HCT116 (cell line): ENCODE measurements at regions not wholly inside any gene's neighbourhood (a gene's known extent, or its start where the extent isn't known, plus 50 kb on each side); places are given as distances from the start of the nearest gene placed in this dataset.

Experiments
- ATAC-seq: fragments of 200-7000 bp; cut with Tn5 transposase; 2 replicates; pipeline ENCODE4 v1.9.1; 2020; ENCODE audit warnings: mild to moderate bottlenecking, moderate library complexity
- BruUV-seq: library from RNA; stranded (reverse); fragments of 400-500 nt; replicated peaks from 2 replicates; lab custom pipeline; 2021; lab: Mats Ljungman, UMichigan
- CTCF ChIA-PET: fragments of 300-600 bp; sonication (Branson Sonifier 250); formaldehyde crosslinking; loops from one replicate; lab custom pipeline; 2021; ENCODE audit warnings: antibody characterized with exemption; lab: Charles Lee
- POLR2A ChIA-PET: fragments of 300-600, 350-600 bp; sonication (Branson Sonifier 250); formaldehyde crosslinking; loops from one replicate; lab custom pipeline; 2021; ENCODE audit warnings: antibody characterized with exemption; lab: Charles Lee
- RAD21 ChIA-PET, 2 experiments: fragments of 300-600 bp; sonication (Branson Sonifier 250); formaldehyde crosslinking; loops; one replicate each; lab custom pipeline; 2023; ENCODE audit warnings: low total read pairs in 2 of 2; ENCODE audit not compliant: uncharacterized antibody in 2 of 2, unreplicated experiment in 2 of 2, low non-redundant PET in 1 of 2; lab: Charles Lee
- DNase-seq: peaks from one replicate; pipeline ENCODE4 v3.0.0-alpha.2; 2010; ENCODE audit warnings: low read depth, low spot score
- H2AFZ ChIP-seq: fragments of 200-600 bp; shearing (Covaris generic), sonication (generic); 2 replicates; pipeline ENCODE4 v1.6.1; 2017; ENCODE audit warnings: low read depth, mixed run types, mixed read lengths, antibody characterized with exemption, low read length; ENCODE audit not compliant: poor library complexity, severe bottlenecking
- H3K27ac ChIP-seq: 2 replicates; pipeline ENCODE4 v1.5.1; 2012; ENCODE audit warnings: low read depth, low read length
- H3K27me3 ChIP-seq: fragments of 200-600 bp; sonication (generic); 2 replicates; pipeline ENCODE4 v1.6.1; 2016; ENCODE audit warnings: mixed run types, low read length, mixed read lengths; ENCODE audit not compliant: insufficient read depth
- H3K36me3 ChIP-seq, 2 experiments: fragments of 200-500 bp in 1 of 2; fragments of 200-600 bp in 1 of 2; sonication (Bioruptor generic) in 1 of 2; sonication (generic) in 1 of 2; 2 replicates each; pipeline versions ENCODE4 v1.5.1 to v1.6.1; 2014 to 2016; ENCODE audit warnings: low read length in 2 of 2, inconsistent platforms in 1 of 2, mixed read lengths in 1 of 2, mixed run types in 1 of 2; ENCODE audit not compliant: insufficient read depth in 2 of 2, control insufficient read depth in 1 of 2
- H3K4me1 ChIP-seq, 2 experiments: fragments of 200-600 bp in 1 of 2; sonication (generic) in 1 of 2; 2 replicates each; pipeline versions ENCODE4 v1.5.1 to v1.6.1; 2012 to 2017; ENCODE audit warnings: low read length in 2 of 2, inconsistent platforms in 1 of 2, mild to moderate bottlenecking in 1 of 2, mixed read lengths in 1 of 2, mixed run types in 1 of 2, moderate library complexity in 1 of 2; ENCODE audit not compliant: insufficient read depth in 2 of 2, control insufficient read depth in 1 of 2
- H3K4me2 ChIP-seq: fragments of 200-600 bp; sonication (generic); 2 replicates; pipeline ENCODE4 v1.6.1; 2017; ENCODE audit warnings: mixed run types, low read length, mixed read lengths
- H3K4me3 ChIP-seq, 2 experiments: fragments of 200-600 bp in 1 of 2; sonication (generic) in 1 of 2; replicated peaks in 1 of 2; 2 replicates each; pipeline ENCODE4 v1.5.1; 2011 to 2016; ENCODE audit warnings: low read length in 2 of 2, control low read depth in 1 of 2, low read depth in 1 of 2, mild to moderate bottlenecking in 1 of 2, mixed read lengths in 1 of 2, mixed run types in 1 of 2
- H3K79me2 ChIP-seq: fragments of 200-600 bp; sonication (generic); 2 replicates; pipeline ENCODE4 v1.6.1; 2017; ENCODE audit warnings: mild to moderate bottlenecking, mixed run types, low read length, moderate library complexity, mixed read lengths; ENCODE audit not compliant: insufficient read depth
- H3K9ac ChIP-seq: fragments of 200-600 bp; sonication (generic); 2 replicates; pipeline ENCODE4 v1.6.1; 2016; ENCODE audit warnings: low read length, mixed read lengths
- H3K9me2 ChIP-seq: fragments of 200-600 bp; sonication (generic), shearing (Covaris generic); 2 replicates; pipeline ENCODE4 v1.6.1; 2017; ENCODE audit warnings: mixed run types, mild to moderate bottlenecking, moderate library complexity; ENCODE audit not compliant: insufficient read depth
- H3K9me3 ChIP-seq, 2 experiments: fragments of 200-500 bp in 1 of 2; fragments of 200-600 bp in 1 of 2; sonication (Bioruptor generic) in 1 of 2; sonication (generic) in 1 of 2; 2 replicates each; pipeline ENCODE4 v1.6.1; 2014 to 2017; ENCODE audit warnings: low read length in 2 of 2, mixed read lengths in 2 of 2, inconsistent platforms in 1 of 2, low read depth in 1 of 2, mild to moderate bottlenecking in 1 of 2, mixed run types in 1 of 2, moderate library complexity in 1 of 2; ENCODE audit not compliant: control insufficient read depth in 1 of 2, insufficient read depth in 1 of 2
- H4K20me1 ChIP-seq: fragments of 200-600 bp; sonication (generic), shearing (Covaris generic); 2 replicates; pipeline ENCODE4 v1.6.1; 2017; ENCODE audit warnings: mixed run types, mild to moderate bottlenecking, moderate library complexity; ENCODE audit not compliant: insufficient read depth
- ATF3 ChIP-seq: IDR thresholded peaks from 2 replicates; pipeline ENCODE4 v1.6.1; 2012
- CEBPB ChIP-seq: IDR thresholded peaks from 2 replicates; pipeline ENCODE4 v1.6.1; 2012; ENCODE audit warnings: low read depth
- EZH2 ChIP-seq: fragments of 200-600 bp; sonication (generic); IDR thresholded peaks from 2 replicates; pipeline ENCODE4 v1.6.1; 2017; ENCODE audit warnings: antibody characterized with exemption, mixed run types
- FOSL1 ChIP-seq: IDR thresholded peaks from 2 replicates; pipeline ENCODE4 v1.6.1; 2012; ENCODE audit warnings: low read depth
- JUND ChIP-seq: IDR thresholded peaks from 2 replicates; pipeline ENCODE4 v1.6.1; 2012
- MAX ChIP-seq: IDR thresholded peaks from 2 replicates; pipeline ENCODE4 v1.6.1; 2012
- POLR2A ChIP-seq: IDR thresholded peaks from 2 replicates; pipeline ENCODE4 v1.7.0; 2011; ENCODE audit warnings: borderline replicate concordance; ENCODE audit not compliant: insufficient read depth, insufficient read length; ENCODE audit errors: extremely low read depth
- POLR2AphosphoS5 ChIP-seq: IDR thresholded peaks from 2 replicates; pipeline ENCODE4 v1.6.1; 2011; ENCODE audit warnings: mild to moderate bottlenecking, low read depth, low read length, moderate library complexity
- REST ChIP-seq: IDR thresholded peaks from 2 replicates; pipeline ENCODE4 v1.6.1; 2012; ENCODE audit warnings: low read depth
- SIN3A ChIP-seq: IDR thresholded peaks from 2 replicates; pipeline ENCODE4 v1.6.1; 2012; ENCODE audit warnings: low read depth
- SP1 ChIP-seq: IDR thresholded peaks from 2 replicates; pipeline ENCODE4 v1.6.1; 2012; ENCODE audit warnings: low read depth
- SRF ChIP-seq: IDR thresholded peaks from 2 replicates; pipeline ENCODE4 v1.6.1; 2012; ENCODE audit warnings: low read depth
- YY1 ChIP-seq: IDR thresholded peaks from 2 replicates; pipeline ENCODE4 v1.6.1; 2011; ENCODE audit warnings: low read length, low read depth, moderate library complexity, mild to moderate bottlenecking; ENCODE audit not compliant: insufficient replicate concordance; ENCODE audit errors: extremely low read depth
- ZNF274 ChIP-seq: fragments of 200-500 bp; sonication (Bioruptor generic); IDR thresholded peaks from 2 replicates; pipeline ENCODE4 v1.6.1; 2014; ENCODE audit warnings: mild to moderate bottlenecking, low read depth, low read length, inconsistent platforms
- intact Hi-C: fragments of 100-400 bp; cut with micrococcal nuclease; formaldehyde crosslinking; loops from 2 replicates; pipeline ENCODE4 v1.10.0; 2022
- TF ChIP-seq, protein P1 (sequence below), 3 experiments: fragments of 200-600 bp in 1 of 3; sonication (generic) in 1 of 3; IDR thresholded peaks in 2 of 3; conservative IDR thresholded peaks in 1 of 3; 2 replicates each; pipeline ENCODE4 v1.5.1; 2012 to 2017; ENCODE audit warnings: low read depth in 2 of 3, low read length in 2 of 3, antibody characterized with exemption in 1 of 3, borderline replicate concordance in 1 of 3, control low read depth in 1 of 3, mild to moderate bottlenecking in 1 of 3, mixed read lengths in 1 of 3, mixed run types in 1 of 3, moderate library complexity in 1 of 3; ENCODE audit not compliant: insufficient read depth in 1 of 3

DNA sequence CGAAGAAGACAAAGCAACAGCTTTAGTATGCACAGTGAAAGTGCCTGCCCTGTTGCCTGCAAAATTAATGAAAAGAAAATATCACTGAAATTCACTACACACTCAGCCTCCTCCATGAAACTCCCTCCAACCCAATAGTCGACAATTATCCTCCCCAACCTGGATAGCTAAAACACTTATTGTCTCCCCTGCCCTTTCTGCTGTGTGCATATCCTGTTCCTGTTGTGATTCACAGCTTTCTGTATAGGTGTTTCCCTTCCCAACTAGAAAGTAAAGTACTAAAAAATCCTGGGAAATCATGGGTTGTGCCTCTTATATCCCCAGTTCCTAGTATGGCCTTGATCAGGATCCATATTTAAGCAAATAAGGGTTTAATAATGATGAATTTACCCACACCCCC is 412.1 kb downstream of the LTN1 start:
- Histone ChIP-seq H3K9me2 (no peaks in the 10 kb centered on the region), H3K36me3 (no peaks in the 10 kb centered on the region), H2AFZ (no peak overlapping the region), H3K27me3 (no peaks in the 10 kb centered on the region), H4K20me1 (no peaks in the 10 kb centered on the region), H3K9ac (no peak overlapping the region), H3K79me2 (no peaks in the 10 kb centered on the region), H3K27ac (no peak overlapping the region), H3K4me1 (no peaks in the 10 kb centered on the region), H3K4me3 (no peak overlapping the region), H3K4me2 (no peak overlapping the region), H3K9me3 (peaks cover 14 to 16% of the 10 kb centered on the region in 2 experiments; a peak in 2 of 4 replicates)
- ChIA-PET POLR2A (no interaction called here), RAD21 (no interaction called here), CTCF (no interaction called here)
- intact Hi-C loops = no loop called here
- no peak for ATAC-seq
- DNase-seq = no peak
- no TSS peak for BruUV-seq
- TF ChIP-seq YY1 (no peak), SIN3A (no peak), POLR2A (no peak), FOSL1 (no peak), EZH2 (no peak), REST (no peak), MAX (no peak), ZNF274 (no peak), SRF (no peak), SP1 (no peak), POLR2AphosphoS5 (no peak), ATF3 (no peak), CEBPB (no peak), JUND (no peak)
- TF ChIP-seq, protein P1, sequence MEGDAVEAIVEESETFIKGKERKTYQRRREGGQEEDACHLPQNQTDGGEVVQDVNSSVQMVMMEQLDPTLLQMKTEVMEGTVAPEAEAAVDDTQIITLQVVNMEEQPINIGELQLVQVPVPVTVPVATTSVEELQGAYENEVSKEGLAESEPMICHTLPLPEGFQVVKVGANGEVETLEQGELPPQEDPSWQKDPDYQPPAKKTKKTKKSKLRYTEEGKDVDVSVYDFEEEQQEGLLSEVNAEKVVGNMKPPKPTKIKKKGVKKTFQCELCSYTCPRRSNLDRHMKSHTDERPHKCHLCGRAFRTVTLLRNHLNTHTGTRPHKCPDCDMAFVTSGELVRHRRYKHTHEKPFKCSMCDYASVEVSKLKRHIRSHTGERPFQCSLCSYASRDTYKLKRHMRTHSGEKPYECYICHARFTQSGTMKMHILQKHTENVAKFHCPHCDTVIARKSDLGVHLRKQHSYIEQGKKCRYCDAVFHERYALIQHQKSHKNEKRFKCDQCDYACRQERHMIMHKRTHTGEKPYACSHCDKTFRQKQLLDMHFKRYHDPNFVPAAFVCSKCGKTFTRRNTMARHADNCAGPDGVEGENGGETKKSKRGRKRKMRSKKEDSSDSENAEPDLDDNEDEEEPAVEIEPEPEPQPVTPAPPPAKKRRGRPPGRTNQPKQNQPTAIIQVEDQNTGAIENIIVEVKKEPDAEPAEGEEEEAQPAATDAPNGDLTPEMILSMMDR (IDR thresholded peaks at IDR 0.05 in 2 of 3, conservative IDR thresholded peaks at IDR 0.05 in 1 of 3; ENCODE audit: borderline replicate concordance in 1 of 3, insufficient read depth in 1 of 3, low read depth in 2 of 3, low read length in 2 of 3) = no peak
